ENCODE measurements at regions not wholly inside any gene's neighbourhood (a gene's known extent, or its start where the extent isn't known, plus 50 kb on each side); places are given as distances from the start of the nearest gene placed in this dataset.

DNA sequence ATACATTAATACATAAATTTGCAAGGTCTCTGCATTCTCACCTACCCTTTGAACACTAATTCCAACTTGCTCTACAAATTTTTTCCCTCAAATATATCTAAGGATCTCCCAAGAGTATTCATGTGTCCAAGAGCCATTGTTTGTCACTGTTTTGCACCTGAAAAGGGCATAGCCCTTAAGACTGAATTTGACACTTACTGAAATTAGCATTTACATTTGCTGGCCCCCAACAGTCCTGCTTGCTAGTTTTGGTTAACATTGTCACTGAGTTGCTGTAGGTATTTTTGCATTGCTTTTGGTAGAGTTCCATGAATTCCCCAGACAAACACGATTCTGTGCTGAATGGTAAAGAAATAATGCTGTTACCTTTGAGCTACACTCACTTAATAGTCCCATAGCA is 57.3 kb downstream of the KCNA4 start:
- no peak overlapping the region for H3K4me3 ChIP-seq (ENCODE audit: low read length)
- no peak overlapping the region for H3K4me2 ChIP-seq (ENCODE audit: low read length)

DNA sequence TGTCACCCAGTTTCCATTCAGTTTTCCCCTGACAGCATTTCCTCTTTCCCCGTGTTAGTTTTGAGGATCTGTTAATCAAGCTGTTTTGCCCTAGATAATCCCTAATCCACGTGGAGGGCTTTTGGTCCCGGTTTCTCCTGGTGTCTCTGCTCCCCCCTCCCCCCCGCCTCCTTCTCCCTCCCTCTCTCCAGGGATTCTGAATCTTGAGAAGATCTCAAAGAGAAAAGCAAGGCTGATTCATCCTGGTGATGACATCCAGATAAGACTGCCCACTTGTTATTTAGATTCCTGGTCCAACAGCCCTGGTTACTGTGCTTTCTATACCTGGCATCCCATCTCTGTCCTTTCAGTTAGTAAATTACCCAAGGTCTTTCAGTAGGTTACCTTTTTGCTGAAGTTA is 59.4 kb downstream of the KCNA4 start:
- H3K27me3 ChIP-seq (ENCODE audit: control insufficient read depth, low read length) = no peaks in the 10 kb centered on the region
- H3K27ac ChIP-seq (ENCODE audit: low read depth, low read length) = no peak overlapping the region
- H3K4me3 ChIP-seq (ENCODE audit: low read length) = no peak overlapping the region
- H4K20me1 ChIP-seq (ENCODE audit: control insufficient read depth, insufficient read depth, low read depth, low read length) = no peaks in the 10 kb centered on the region
- TF ChIP-seq EZH2phosphoT487 (IDR thresholded peaks at IDR 0.05; ENCODE audit: borderline replicate concordance, low read length) (no peak), CTCF (IDR thresholded peaks at IDR 0.05; ENCODE audit: low read depth, low read length, poor library complexity, severe bottlenecking) (no peak)
- H3K4me2 ChIP-seq (ENCODE audit: low read length) = no peak overlapping the region
- H3F3A ChIP-seq (ENCODE audit: control insufficient read depth, insufficient read depth) = no peaks in the 10 kb centered on the region
- no peaks in the 10 kb centered on the region for H3K9me3 ChIP-seq (ENCODE audit: control insufficient read depth, insufficient read depth, low read length)
- no peaks in the 10 kb centered on the region for H3K36me3 ChIP-seq (ENCODE audit: control insufficient read depth, low read length)
- H3K79me2 ChIP-seq (ENCODE audit: control insufficient read depth, low read length) = no peaks in the 10 kb centered on the region
- H3K9me2 ChIP-seq (replicated peaks; ENCODE audit: control insufficient read depth, low read length) = no peaks in the 10 kb centered on the region
- H3K4me1 ChIP-seq (ENCODE audit: control insufficient read depth, low read length) = no peaks in the 10 kb centered on the region

More for the DNA sequence above, 57.3 kb downstream of the KCNA4 start:
- Histone ChIP-seq H4K20me1 (ENCODE audit: control insufficient read depth, insufficient read depth, low read depth, low read length) (no peaks in the 10 kb centered on the region), H3K9me2 (replicated peaks; ENCODE audit: control insufficient read depth, low read length) (no peaks in the 10 kb centered on the region), H3K79me2 (ENCODE audit: control insufficient read depth, low read length) (no peaks in the 10 kb centered on the region), H3F3A (ENCODE audit: control insufficient read depth, insufficient read depth) (no peaks in the 10 kb centered on the region), H3K4me1 (ENCODE audit: control insufficient read depth, low read length) (no peaks in the 10 kb centered on the region), H3K27ac (ENCODE audit: low read depth, low read length) (no peak overlapping the region), H3K9me3 (ENCODE audit: control insufficient read depth, insufficient read depth, low read length) (no peaks in the 10 kb centered on the region), H3K36me3 (ENCODE audit: control insufficient read depth, low read length) (no peaks in the 10 kb centered on the region), H3K27me3 (ENCODE audit: control insufficient read depth, low read length) (no peaks in the 10 kb centered on the region)
- TF ChIP-seq CTCF (IDR thresholded peaks at IDR 0.05; ENCODE audit: low read depth, low read length, poor library complexity, severe bottlenecking) (no peak), EZH2phosphoT487 (IDR thresholded peaks at IDR 0.05; ENCODE audit: borderline replicate concordance, low read length) (no peak)

DNA sequence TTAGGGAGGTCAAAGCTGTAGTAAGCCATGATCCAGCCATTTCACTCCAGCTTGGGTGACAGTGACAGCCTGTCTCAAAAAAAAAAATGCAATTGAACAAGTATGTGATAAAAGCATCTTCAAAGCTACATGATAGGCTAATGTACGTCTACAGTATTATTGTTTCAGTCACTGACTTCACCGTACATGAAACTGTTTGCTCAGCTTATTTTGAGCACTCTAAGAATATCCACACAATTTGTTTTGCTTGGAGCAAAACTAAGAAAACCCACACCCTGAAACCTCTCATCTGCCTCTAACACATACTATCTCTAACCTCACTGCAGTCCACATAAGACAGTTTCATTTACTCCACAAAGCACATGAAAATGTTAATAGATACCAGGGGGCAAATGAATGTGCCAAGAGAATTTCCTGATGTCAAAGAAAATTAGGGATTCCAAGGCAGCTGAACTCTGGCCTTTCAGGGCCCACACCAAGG is 60.7 kb downstream of the KCNA4 start:
- no peaks in the 10 kb centered on the region for H3K9me2 ChIP-seq (replicated peaks; ENCODE audit: control insufficient read depth, low read length)
- no peak overlapping the region for H3K4me2 ChIP-seq (ENCODE audit: low read length)
- no peak overlapping the region for H3K27ac ChIP-seq (ENCODE audit: low read depth, low read length)
- no peaks in the 10 kb centered on the region for H3K27me3 ChIP-seq (ENCODE audit: control insufficient read depth, low read length)
- no peaks in the 10 kb centered on the region for H3K9me3 ChIP-seq (ENCODE audit: control insufficient read depth, insufficient read depth, low read length)
- no peak overlapping the region for H3K4me3 ChIP-seq (ENCODE audit: low read length)
- no peaks in the 10 kb centered on the region for H3F3A ChIP-seq (ENCODE audit: control insufficient read depth, insufficient read depth)
- no peaks in the 10 kb centered on the region for H3K4me1 ChIP-seq (ENCODE audit: control insufficient read depth, low read length)
- H4K20me1 ChIP-seq (ENCODE audit: control insufficient read depth, insufficient read depth, low read depth, low read length) = no peaks in the 10 kb centered on the region
- no peaks in the 10 kb centered on the region for H3K79me2 ChIP-seq (ENCODE audit: control insufficient read depth, low read length)
- no peaks in the 10 kb centered on the region for H3K36me3 ChIP-seq (ENCODE audit: control insufficient read depth, low read length)
- TF ChIP-seq EZH2phosphoT487 (IDR thresholded peaks at IDR 0.05; ENCODE audit: borderline replicate concordance, low read length) (no peak), CTCF (IDR thresholded peaks at IDR 0.05; ENCODE audit: low read depth, low read length, poor library complexity, severe bottlenecking) (no peak)

All from DOHH2 (cell line).